Astrocyte of the cerebellum (primary cell): ENCODE measurements at regions not wholly inside any gene's neighbourhood (a gene's known extent, or its start where the extent isn't known, plus 50 kb on each side); places are given as distances from the start of the nearest gene placed in this dataset.

ENCODE experiments used
- DNase-seq: peaks from one replicate; pipeline ENCODE4 v3.0.0-alpha.2; 2011; ENCODE audit warnings: low read depth
- H3K4me3 ChIP-seq: 2 replicates; pipeline ENCODE4 v1.5.1; 2011; ENCODE audit warnings: mild to moderate bottlenecking, low read depth, low read length, moderate library complexity
- in situ Hi-C: cut with HindIII; loops from 2 replicates; pipeline ENCODE4 v1.10.0; 2017; ENCODE audit warnings: low sequenced_read_pairs
- TF ChIP-seq, protein P1 (sequence below): IDR thresholded peaks from 2 replicates; pipeline ENCODE4 v1.5.1; 2012; ENCODE audit warnings: low read length, low read depth, moderate library complexity, mild to moderate bottlenecking; ENCODE audit errors: missing control alignments

DNA sequence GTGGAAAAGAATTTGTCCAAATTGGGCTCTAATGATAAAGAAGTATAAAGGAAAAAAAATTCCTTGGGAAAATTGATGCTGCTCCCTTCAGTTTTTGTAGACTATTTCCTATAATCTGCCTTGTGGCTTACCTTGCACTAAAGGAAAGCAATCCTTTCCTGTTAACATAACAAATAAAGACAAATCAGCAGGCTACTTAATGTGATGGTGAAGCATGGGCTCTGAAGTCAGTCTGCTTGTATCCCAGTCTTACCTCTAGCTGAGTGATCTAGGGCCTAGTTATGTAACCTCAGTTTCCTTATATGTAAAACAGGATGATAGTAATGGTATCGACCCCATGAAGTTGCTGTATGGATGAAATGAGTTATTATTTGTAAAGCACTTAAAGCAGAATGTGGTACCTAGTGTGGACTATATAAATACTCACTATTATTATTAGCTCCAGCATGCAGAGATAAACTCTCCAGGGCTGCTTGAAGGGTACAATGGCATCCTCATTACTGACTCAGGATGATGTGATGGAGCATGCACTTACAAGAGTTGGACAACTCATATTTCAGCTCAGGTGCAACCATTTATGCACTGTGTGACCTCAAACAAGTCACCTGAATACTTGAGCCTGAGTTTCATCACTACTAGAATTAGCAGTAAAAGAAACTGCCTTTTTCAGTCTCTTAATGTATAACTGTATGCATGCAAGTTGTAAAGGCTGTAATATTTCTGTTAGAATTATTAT is 156.1 kb downstream of the DKK1 start:
- TF ChIP-seq, protein P1, sequence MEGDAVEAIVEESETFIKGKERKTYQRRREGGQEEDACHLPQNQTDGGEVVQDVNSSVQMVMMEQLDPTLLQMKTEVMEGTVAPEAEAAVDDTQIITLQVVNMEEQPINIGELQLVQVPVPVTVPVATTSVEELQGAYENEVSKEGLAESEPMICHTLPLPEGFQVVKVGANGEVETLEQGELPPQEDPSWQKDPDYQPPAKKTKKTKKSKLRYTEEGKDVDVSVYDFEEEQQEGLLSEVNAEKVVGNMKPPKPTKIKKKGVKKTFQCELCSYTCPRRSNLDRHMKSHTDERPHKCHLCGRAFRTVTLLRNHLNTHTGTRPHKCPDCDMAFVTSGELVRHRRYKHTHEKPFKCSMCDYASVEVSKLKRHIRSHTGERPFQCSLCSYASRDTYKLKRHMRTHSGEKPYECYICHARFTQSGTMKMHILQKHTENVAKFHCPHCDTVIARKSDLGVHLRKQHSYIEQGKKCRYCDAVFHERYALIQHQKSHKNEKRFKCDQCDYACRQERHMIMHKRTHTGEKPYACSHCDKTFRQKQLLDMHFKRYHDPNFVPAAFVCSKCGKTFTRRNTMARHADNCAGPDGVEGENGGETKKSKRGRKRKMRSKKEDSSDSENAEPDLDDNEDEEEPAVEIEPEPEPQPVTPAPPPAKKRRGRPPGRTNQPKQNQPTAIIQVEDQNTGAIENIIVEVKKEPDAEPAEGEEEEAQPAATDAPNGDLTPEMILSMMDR, result no peak
- H3K4me3 ChIP-seq, result no peak overlapping the region
- in situ Hi-C loops, result loop anchor here (5.0 kb wide), 1 partner anchor 163 kb away; no protein-coding TSS in a partner anchor
- no peak for DNase-seq

DNA sequence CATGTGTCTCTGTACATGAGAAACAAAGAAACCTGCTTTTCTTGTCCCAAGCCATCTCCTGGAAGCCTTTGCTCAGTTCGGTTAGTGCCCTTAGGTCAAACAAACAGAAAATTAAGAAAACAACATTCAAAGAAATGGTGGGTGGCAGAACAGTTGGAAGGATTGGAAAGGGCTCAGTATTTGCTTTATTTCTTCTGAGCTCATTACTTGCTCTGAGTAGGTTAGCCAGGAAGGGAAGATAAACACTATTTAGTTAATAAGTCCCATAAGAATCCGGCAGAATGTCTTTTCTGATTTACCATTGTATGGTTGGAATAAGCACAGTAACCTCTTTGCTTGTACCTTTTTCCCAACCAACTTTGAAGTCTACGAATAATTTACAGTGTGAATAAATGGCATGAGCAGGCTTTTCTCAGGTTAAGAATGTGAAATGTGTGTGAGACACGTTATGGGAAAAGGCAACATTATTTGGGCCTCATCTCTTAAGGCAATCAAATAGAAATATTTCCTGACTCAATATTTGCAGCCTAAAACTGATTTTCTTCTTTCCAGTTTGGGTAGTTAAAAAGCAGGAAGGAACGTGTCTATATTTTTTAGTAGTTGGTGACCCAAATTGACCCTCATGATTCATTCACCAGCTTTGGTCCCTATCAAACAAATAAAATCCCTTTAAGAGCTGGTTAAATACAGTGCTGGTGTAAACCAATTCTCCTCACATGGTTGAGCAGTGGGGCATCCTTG is 158.5 kb downstream of the DKK1 start:
- TF ChIP-seq, protein P1, result no peak
- in situ Hi-C loops, result loop anchor here (5.0 kb wide), 1 partner anchor 165 kb away; no protein-coding TSS in a partner anchor
- H3K4me3 ChIP-seq, result no peak overlapping the region
- no peak for DNase-seq

DNA sequence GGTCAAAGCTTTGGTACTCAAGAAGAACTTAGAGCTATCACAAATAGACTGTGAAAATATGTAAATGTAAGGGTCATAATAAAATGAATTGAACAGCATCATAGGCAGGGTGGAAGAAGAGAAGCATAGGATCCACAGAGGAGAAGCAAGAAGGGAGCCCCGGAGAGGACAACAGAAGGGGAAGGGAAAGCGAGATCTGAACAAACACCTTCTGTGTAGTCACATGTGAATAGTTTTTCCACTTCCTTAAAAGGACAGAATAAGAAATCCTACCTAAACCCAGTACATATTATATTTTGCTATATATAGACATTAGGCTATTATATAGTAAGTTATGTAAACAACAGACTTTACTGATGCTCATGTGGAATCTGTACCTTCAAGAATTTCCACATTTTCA is 160.2 kb downstream of the DKK1 start:
- DNase-seq, result no peak
- H3K4me3 ChIP-seq, result no peak overlapping the region
- TF ChIP-seq, protein P1, result no peak
- in situ Hi-C loops, result loop anchor here (5.0 kb wide), 1 partner anchor 167 kb away; no protein-coding TSS in a partner anchor

DNA sequence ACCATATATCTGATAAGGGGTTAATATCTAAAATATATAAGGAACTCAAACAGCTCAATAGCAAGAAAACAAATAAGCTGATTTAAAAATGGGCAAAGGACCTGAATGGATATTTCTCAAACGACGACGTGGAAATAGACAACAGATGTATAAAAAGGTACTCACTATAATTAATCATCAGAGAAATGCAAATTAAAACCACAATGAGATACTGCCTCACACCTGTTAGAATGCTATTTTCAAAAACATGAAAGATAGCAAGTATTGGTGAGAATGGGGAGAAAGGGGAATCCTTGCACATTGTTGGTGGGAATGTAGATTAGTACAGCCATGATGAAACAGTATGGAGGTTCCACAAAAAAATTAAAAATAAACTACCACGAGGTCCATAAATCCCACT is 163.2 kb downstream of the DKK1 start:
- TF ChIP-seq, protein P1, result no peak
- no peak overlapping the region for H3K4me3 ChIP-seq
- in situ Hi-C loops, result no loop called here
- DNase-seq, result no peak

DNA sequence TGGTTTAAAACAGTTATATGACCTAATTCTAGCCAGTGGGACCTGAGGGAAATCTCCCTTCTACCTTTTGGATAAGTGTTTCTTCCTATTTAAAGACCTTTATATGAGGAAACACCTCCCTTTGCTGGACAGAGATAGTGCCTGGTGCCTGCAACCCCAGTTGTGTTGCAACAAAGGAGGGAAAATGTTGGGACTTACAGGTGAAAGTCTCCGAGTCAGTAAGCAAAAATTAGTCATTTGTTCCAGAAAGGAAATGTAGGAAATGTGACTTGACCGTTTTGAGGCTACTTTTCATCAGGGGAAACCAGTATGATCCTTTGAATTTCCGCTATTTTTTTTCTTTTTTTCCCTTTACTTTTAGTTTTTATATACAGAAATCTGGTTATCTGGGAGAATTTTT is 165.5 kb downstream of the DKK1 start:
- in situ Hi-C loops, result no loop called here
- H3K4me3 ChIP-seq, result no peak overlapping the region
- no peak for DNase-seq
- TF ChIP-seq, protein P1, result no peak

DNA sequence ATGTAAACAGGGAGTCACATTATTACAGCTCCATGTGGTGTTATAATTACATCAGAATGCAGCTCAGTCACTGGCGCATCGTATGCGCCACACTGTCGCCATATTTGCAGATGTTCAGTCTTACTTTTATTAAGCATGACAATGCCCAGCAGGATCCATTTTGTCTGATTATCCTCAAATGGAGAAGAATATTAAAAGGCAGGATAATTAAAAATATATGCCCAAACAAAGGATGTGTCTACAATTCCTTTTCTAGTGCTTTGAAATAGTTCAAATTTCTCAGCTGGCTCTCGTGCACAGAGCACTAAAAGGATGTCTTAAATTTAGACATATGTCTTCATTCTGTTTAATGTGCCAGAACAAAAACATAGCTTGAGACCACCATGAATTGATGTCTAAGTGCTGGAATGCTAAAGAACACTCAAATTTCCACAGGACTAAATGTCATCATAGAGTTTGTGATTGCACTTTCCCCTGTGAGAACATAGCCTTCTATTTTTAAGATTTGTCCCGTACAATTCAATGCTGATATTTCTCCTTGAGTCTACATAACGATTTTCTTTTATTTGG is 168.0 kb downstream of the DKK1 start:
- H3K4me3 ChIP-seq, result no peak overlapping the region

More for the DNA sequence above, 168.0 kb downstream of the DKK1 start:
- in situ Hi-C loops, result no loop called here
- TF ChIP-seq, protein P1, result no peak
- DNase-seq, result no peak
